Endothelial cell of umbilical vein (primary cell): ENCODE measurements at regions not wholly inside any gene's neighbourhood (a gene's known extent, or its start where the extent isn't known, plus 50 kb on each side); places are given as distances from the start of the nearest gene placed in this dataset.

ENCODE experiments used
- BruUV-seq: library from RNA; stranded (reverse); fragments of 400-500 nt; replicated peaks from 2 replicates; lab custom pipeline; 2021; lab: Mats Ljungman, UMichigan
- CTCF ChIA-PET: fragments of 300-600, 350-600 bp; sonication (Branson Sonifier 250); formaldehyde crosslinking; loops from one replicate; lab custom pipeline; 2021; ENCODE audit warnings: antibody characterized with exemption, inconsistent platforms; lab: Charles Lee
- POLR2A ChIA-PET: fragments of 300-600, 350-600 bp; sonication (Branson Sonifier 250); formaldehyde crosslinking; loops from one replicate; lab custom pipeline; 2021; ENCODE audit warnings: antibody characterized with exemption, inconsistent platforms; lab: Charles Lee
- DNase-seq: peaks from one replicate; pipeline ENCODE4 v3.0.0-alpha.2; 2011; ENCODE audit warnings: low read depth, low spot score
- FAIRE-seq: peaks from 2 replicates; lab custom pipeline; 2011; peaks lifted over from hg19 to GRCh38; lab: Jason Lieb, UNC
- H2AFZ ChIP-seq: 2 replicates; pipeline ENCODE4 v1.6.0; 2012; ENCODE audit warnings: low read depth, low read length, control low read depth, inconsistent platforms
- H3K27ac ChIP-seq: 2 replicates; pipeline ENCODE4 v1.5.1; 2011; ENCODE audit warnings: low read depth, mild to moderate bottlenecking, control low read depth, low read length, moderate library complexity; ENCODE audit not compliant: insufficient read depth
- H3K27me3 ChIP-seq, 2 experiments: 2 replicates each; pipeline versions ENCODE4 v1.6.0 to v1.6.1; 2011; ENCODE audit warnings: low read length in 2 of 2, mixed read lengths in 1 of 2; ENCODE audit not compliant: control insufficient read depth in 2 of 2, insufficient read depth in 2 of 2
- H3K36me3 ChIP-seq, 2 experiments: 2 replicates in 1 of 2; 3 replicates in 1 of 2; pipeline ENCODE4 v1.5.1; 2011; ENCODE audit warnings: low read length in 2 of 2, mild to moderate bottlenecking in 1 of 2, moderate library complexity in 1 of 2; ENCODE audit not compliant: control insufficient read depth in 2 of 2, insufficient read depth in 2 of 2; ENCODE audit errors: extremely low read depth in 1 of 2
- H3K4me1 ChIP-seq: 3 replicates; pipeline ENCODE4 v1.5.1; 2011; ENCODE audit warnings: mild to moderate bottlenecking, low read length; ENCODE audit not compliant: control insufficient read depth, insufficient read depth; ENCODE audit errors: extremely low read depth
- H3K4me2 ChIP-seq: 2 replicates; pipeline ENCODE4 v1.6.1; 2011; ENCODE audit warnings: low read length, control low read depth, mixed read lengths; ENCODE audit not compliant: insufficient read depth
- H3K4me3 ChIP-seq, 3 experiments: fragments of 200-600 bp in 1 of 3; sonication (generic), shearing (Covaris generic) in 1 of 3; replicated peaks in 1 of 3; 2 replicates each; pipeline ENCODE4 v1.5.1; 2011 to 2016; ENCODE audit warnings: control low read depth in 3 of 3, low read length in 3 of 3, mild to moderate bottlenecking in 2 of 3, inconsistent platforms in 1 of 3, low read depth in 1 of 3, moderate library complexity in 1 of 3; ENCODE audit not compliant: insufficient read depth in 1 of 3
- H3K79me2 ChIP-seq: 2 replicates; pipeline ENCODE4 v1.6.0; 2012; ENCODE audit warnings: low read length, inconsistent platforms; ENCODE audit not compliant: control insufficient read depth, insufficient read depth
- H3K9ac ChIP-seq: replicated peaks from 2 replicates; pipeline ENCODE3; 2011; ENCODE audit warnings: low read length, control low read depth; ENCODE audit not compliant: insufficient read depth; ENCODE audit errors: extremely low read depth
- H3K9me1 ChIP-seq: replicated peaks from 3 replicates; pipeline ENCODE4 v1.6.0; 2011; ENCODE audit warnings: mild to moderate bottlenecking, low read length; ENCODE audit not compliant: control insufficient read depth, insufficient read depth; ENCODE audit errors: extremely low read depth
- H3K9me3 ChIP-seq: replicated peaks from 2 replicates; pipeline ENCODE4 v1.5.1; 2012; ENCODE audit warnings: low read length, inconsistent platforms; ENCODE audit not compliant: control insufficient read depth, insufficient read depth
- H4K20me1 ChIP-seq: replicated peaks from 2 replicates; pipeline ENCODE3; 2011; ENCODE audit warnings: mild to moderate bottlenecking, low read length; ENCODE audit not compliant: control insufficient read depth, insufficient read depth; ENCODE audit errors: extremely low read depth
- CTCF ChIP-seq, 2 donors: IDR thresholded peaks; 1 replicate in 1 of 2; 2 replicates in 1 of 2; pipeline ENCODE4 v1.5.1; 2011; ENCODE audit warnings: low read length in 2 of 2, mild to moderate bottlenecking in 2 of 2, moderate library complexity in 2 of 2, control low read depth in 1 of 2, inconsistent platforms in 1 of 2, low read depth in 1 of 2; ENCODE audit not compliant: insufficient read depth in 1 of 2; ENCODE audit errors: extremely low read depth in 1 of 2
- EZH2 ChIP-seq: IDR thresholded peaks from 2 replicates; pipeline ENCODE4 v1.6.1; 2012; ENCODE audit warnings: borderline replicate concordance, low read depth, mild to moderate bottlenecking, moderate library complexity, low read length, inconsistent platforms; ENCODE audit not compliant: severe bottlenecking
- FOS ChIP-seq: IDR thresholded peaks from 2 replicates; pipeline ENCODE4 v1.6.1; 2011; ENCODE audit warnings: mild to moderate bottlenecking, low read length, moderate library complexity, borderline replicate concordance; ENCODE audit not compliant: insufficient read depth
- GATA2 ChIP-seq: IDR thresholded peaks from 2 replicates; pipeline ENCODE4 v1.7.0; 2011; ENCODE audit warnings: low read depth, mild to moderate bottlenecking, moderate library complexity, mixed read lengths, low read length; ENCODE audit not compliant: insufficient read length, insufficient read depth
- JUN ChIP-seq: IDR thresholded peaks from 2 replicates; pipeline ENCODE4 v1.6.1; 2011; ENCODE audit warnings: borderline replicate concordance, low read depth; ENCODE audit not compliant: insufficient read length, insufficient read depth
- MAX ChIP-seq: IDR thresholded peaks from 2 replicates; pipeline ENCODE4 v1.6.1; 2011; ENCODE audit not compliant: insufficient read depth, insufficient read length
- MYC ChIP-seq: IDR thresholded peaks from one replicate; pipeline ENCODE4 v1.6.1; 2011; ENCODE audit warnings: mild to moderate bottlenecking, low read depth, low read length
- POLR2A ChIP-seq: IDR thresholded peaks from 2 replicates; pipeline ENCODE4 v1.6.1; 2012; ENCODE audit warnings: low read depth, mild to moderate bottlenecking, control low read depth, low read length
- POLR2AphosphoS5 ChIP-seq: IDR thresholded peaks from 2 replicates; pipeline ENCODE4 v1.6.1; 2012; ENCODE audit warnings: low read depth, mild to moderate bottlenecking, control low read depth, low read length, moderate library complexity; ENCODE audit not compliant: insufficient read depth
- dilution Hi-C: fragments of 300-500 bp; cut with MboI; formaldehyde crosslinking; loops from one replicate; pipeline ENCODE4 v1.15.0; 2019; ENCODE audit warnings: low sequenced_read_pairs; ENCODE audit not compliant: extremely low pct_ligation_motif_present
- intact Hi-C: fragments of 100-400 bp; cut with micrococcal nuclease; formaldehyde crosslinking; loops from one replicate; pipeline ENCODE4 v1.10.0; 2022

- H3K27me3 ChIP-seq: no peaks in the 10 kb centered on the region
- no peak overlapping the region for H3K4me2 ChIP-seq
- H3K79me2 ChIP-seq: no peaks in the 10 kb centered on the region
- CTCF ChIA-PET: interaction anchor here (1.2 kb wide), 1 partner anchor 11 kb away, joined by 4 read pairs; no protein-coding TSS in a partner anchor
- POLR2A ChIA-PET: no interaction called here
- TF ChIP-seq EZH2 (no peak), JUN (peak; percentile 49), GATA2 (no peak), POLR2AphosphoS5 (peak; percentile 58), FOS (peak; percentile 74)
- peak; percentile 80 for FAIRE-seq
- no peaks in the 10 kb centered on the region for H3K36me3 ChIP-seq
- intact Hi-C loops: loop anchor here (1.0 kb wide), 1 partner anchor 9 kb away; no protein-coding TSS in a partner anchor
- H3K4me3 ChIP-seq: no peak overlapping the region
- H3K27ac ChIP-seq: no peak overlapping the region
- no peaks in the 10 kb centered on the region for H3K9me3 ChIP-seq
- no peaks in the 10 kb centered on the region for H4K20me1 ChIP-seq
- no peak overlapping the region for H2AFZ ChIP-seq
- DNase-seq: peak; percentile 73
- peaks cover 11% of the 10 kb centered on the region for H3K4me1 ChIP-seq
- no peaks in the 10 kb centered on the region for H3K9me1 ChIP-seq
- no peak overlapping the region for H3K9ac ChIP-seq
- dilution Hi-C loops: no loop called here
- no TSS peak for BruUV-seq
Measured at GRCh38 chr17:65283704-65284103, 146.5 kb downstream of the RGS9 start.

GRCh38 chr17:65279456-65279855, 142.3 kb downstream of the RGS9 start:
- dilution Hi-C loops: no loop called here

More at GRCh38 chr17:65279456-65279855, 142.3 kb downstream of the RGS9 start:
- Histone ChIP-seq H3K9me3 (no peaks in the 10 kb centered on the region), H3K4me2 (no peak overlapping the region), H3K9ac (no peak overlapping the region), H3K4me1 (peaks cover 11% of the 10 kb centered on the region), H3K9me1 (no peaks in the 10 kb centered on the region), H3K27me3 (no peaks in the 10 kb centered on the region), H2AFZ (no peak overlapping the region), H4K20me1 (no peaks in the 10 kb centered on the region), H3K27ac (no peak overlapping the region), H3K36me3 (no peaks in the 10 kb centered on the region), H3K4me3 (no peak overlapping the region), H3K79me2 (no peaks in the 10 kb centered on the region)
- no peak for FAIRE-seq
- ChIA-PET POLR2A (no interaction called here), CTCF (interaction anchor here (0.6 to 1.4 kb wide), 4 partner anchors 15 to 921 kb away, joined by 3 to 5 read pairs (median 3); no protein-coding TSS in a partner anchor)
- no TSS peak for BruUV-seq
- TF ChIP-seq MYC (no peak), CTCF (IDR thresholded peaks at IDR 0.05; ENCODE audit: extremely low read depth in 1 of 2, insufficient read depth in 1 of 2, low read depth in 1 of 2, low read length in 2 of 2) (no peak), EZH2 (no peak), POLR2AphosphoS5 (no peak), FOS (no peak), GATA2 (no peak), POLR2A (no peak), JUN (no peak), MAX (no peak)
- DNase-seq: no peak
- intact Hi-C loops: no loop called here
